Astrocyte (in vitro differentiated cells and primary cell): ENCODE measurements at regions not wholly inside any gene's neighbourhood (a gene's known extent, or its start where the extent isn't known, plus 50 kb on each side); places are given as distances from the start of the nearest gene placed in this dataset.

ENCODE experiments used
- CTCF ChIP-seq: IDR thresholded peaks from 2 replicates; pipeline ENCODE4 v1.5.1; 2011; ENCODE audit warnings: low read depth, mild to moderate bottlenecking, inconsistent platforms, low read length, moderate library complexity; ENCODE audit not compliant: insufficient read depth
- EZH2 ChIP-seq: IDR thresholded peaks from 2 replicates; pipeline ENCODE4 v1.6.1; 2012; ENCODE audit warnings: mild to moderate bottlenecking, low read length, inconsistent platforms; ENCODE audit not compliant: insufficient read depth

GRCh38 chr10:28236591-28236990 is 66.3 kb downstream of the MPP7 start:
- no peak for TF ChIP-seq CTCF
- TF ChIP-seq EZH2: no peak
